ENCODE measurements at regions not wholly inside any gene's neighbourhood (a gene's known extent, or its start where the extent isn't known, plus 50 kb on each side); places are given as distances from the start of the nearest gene placed in this dataset.

DNA sequence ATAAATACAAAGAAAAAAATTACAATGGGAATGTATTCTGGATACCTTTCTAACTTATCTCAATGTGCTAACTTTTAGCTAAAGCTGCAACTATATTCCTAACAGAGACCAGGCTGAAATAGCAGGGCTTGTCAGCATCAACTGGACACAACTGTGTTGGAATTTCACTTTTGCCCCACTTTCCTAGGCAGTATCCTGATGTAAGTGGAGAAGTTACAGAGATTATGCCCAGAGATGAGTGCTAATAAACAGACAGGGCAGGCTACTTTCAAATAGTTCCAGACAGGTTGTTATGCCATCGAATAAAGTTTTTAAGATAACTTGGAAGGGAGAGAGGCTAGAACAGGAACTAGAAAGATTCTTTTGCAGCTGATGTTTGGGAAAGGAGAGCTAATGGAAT is 201.9 kb downstream of the KCTD12 start:
- TF ChIP-seq, protein P1, sequence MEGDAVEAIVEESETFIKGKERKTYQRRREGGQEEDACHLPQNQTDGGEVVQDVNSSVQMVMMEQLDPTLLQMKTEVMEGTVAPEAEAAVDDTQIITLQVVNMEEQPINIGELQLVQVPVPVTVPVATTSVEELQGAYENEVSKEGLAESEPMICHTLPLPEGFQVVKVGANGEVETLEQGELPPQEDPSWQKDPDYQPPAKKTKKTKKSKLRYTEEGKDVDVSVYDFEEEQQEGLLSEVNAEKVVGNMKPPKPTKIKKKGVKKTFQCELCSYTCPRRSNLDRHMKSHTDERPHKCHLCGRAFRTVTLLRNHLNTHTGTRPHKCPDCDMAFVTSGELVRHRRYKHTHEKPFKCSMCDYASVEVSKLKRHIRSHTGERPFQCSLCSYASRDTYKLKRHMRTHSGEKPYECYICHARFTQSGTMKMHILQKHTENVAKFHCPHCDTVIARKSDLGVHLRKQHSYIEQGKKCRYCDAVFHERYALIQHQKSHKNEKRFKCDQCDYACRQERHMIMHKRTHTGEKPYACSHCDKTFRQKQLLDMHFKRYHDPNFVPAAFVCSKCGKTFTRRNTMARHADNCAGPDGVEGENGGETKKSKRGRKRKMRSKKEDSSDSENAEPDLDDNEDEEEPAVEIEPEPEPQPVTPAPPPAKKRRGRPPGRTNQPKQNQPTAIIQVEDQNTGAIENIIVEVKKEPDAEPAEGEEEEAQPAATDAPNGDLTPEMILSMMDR (IDR thresholded peaks at IDR 0.05; ENCODE audit: insufficient read depth, low read depth, low read length), result no peak
- no peak for TF ChIP-seq EZH2 (IDR thresholded peaks at IDR 0.05; ENCODE audit: insufficient read depth, low read length)
